Stimulated activated naive B cell treated with anti-CD40 and anti-IgM and Interleukin-4, amounts not matched to agents 10 μg/mL and 1 μg/mL and 100 μg/mL, for 72 hours (primary cell): ENCODE measurements at regions not wholly inside any gene's neighbourhood (a gene's known extent, or its start where the extent isn't known, plus 50 kb on each side); places are given as distances from the start of the nearest gene placed in this dataset.

Experiments used
- ATAC-seq, 2 donors: fragments of 150-1000 bp; cut with Tn5 transposase; replicated peaks; 2 replicates each; pipeline ENCODE4 v1.10.0; 2021; ENCODE audit warnings: moderate library complexity in 1 of 2
- DNase-seq: peaks from one replicate; pipeline ENCODE4 v3.0.0; 2021
- H3K27ac Mint-ChIP-seq: one replicate; pipeline ENCODE4 v1.8.0; 2022; ENCODE audit warnings: mild to moderate bottlenecking, mixed read lengths
- H3K27me3 Mint-ChIP-seq, 2 donors: one replicate each; pipeline ENCODE4 v1.8.0; 2022; ENCODE audit warnings: mixed read lengths in 2 of 2
- H3K36me3 Mint-ChIP-seq, 2 donors: one replicate each; pipeline ENCODE4 v1.8.0; 2022; ENCODE audit warnings: mixed read lengths in 2 of 2, mild to moderate bottlenecking in 1 of 2
- H3K4me1 Mint-ChIP-seq, 2 donors: one replicate each; pipeline ENCODE4 v1.8.0; 2022; ENCODE audit warnings: mixed read lengths in 2 of 2, mild to moderate bottlenecking in 1 of 2
- H3K4me3 Mint-ChIP-seq, 2 donors: one replicate each; pipeline ENCODE4 v1.8.0; 2022; ENCODE audit warnings: mild to moderate bottlenecking in 2 of 2, mixed read lengths in 2 of 2, moderate library complexity in 1 of 2
- H3K9me3 Mint-ChIP-seq, 2 donors: one replicate each; pipeline ENCODE4 v1.8.0; 2022; ENCODE audit warnings: mixed read lengths in 2 of 2, mild to moderate bottlenecking in 1 of 2

GRCh38 chr4:20616848-20617247 lies 83.4 kb upstream of the PACRGL start:
- H3K9me3 Mint-ChIP-seq = no peaks in the 10 kb centered on the region
- peaks cover 2 to 5% of the 10 kb centered on the region in 2 donors for H3K4me1 Mint-ChIP-seq
- no peaks in the 10 kb centered on the region for H3K36me3 Mint-ChIP-seq
- no peak for DNase-seq
- no peak overlapping the region for H3K27ac Mint-ChIP-seq
- no peak overlapping the region for H3K4me3 Mint-ChIP-seq
- ATAC-seq = no peak
- no peaks in the 10 kb centered on the region for H3K27me3 Mint-ChIP-seq

DNA sequence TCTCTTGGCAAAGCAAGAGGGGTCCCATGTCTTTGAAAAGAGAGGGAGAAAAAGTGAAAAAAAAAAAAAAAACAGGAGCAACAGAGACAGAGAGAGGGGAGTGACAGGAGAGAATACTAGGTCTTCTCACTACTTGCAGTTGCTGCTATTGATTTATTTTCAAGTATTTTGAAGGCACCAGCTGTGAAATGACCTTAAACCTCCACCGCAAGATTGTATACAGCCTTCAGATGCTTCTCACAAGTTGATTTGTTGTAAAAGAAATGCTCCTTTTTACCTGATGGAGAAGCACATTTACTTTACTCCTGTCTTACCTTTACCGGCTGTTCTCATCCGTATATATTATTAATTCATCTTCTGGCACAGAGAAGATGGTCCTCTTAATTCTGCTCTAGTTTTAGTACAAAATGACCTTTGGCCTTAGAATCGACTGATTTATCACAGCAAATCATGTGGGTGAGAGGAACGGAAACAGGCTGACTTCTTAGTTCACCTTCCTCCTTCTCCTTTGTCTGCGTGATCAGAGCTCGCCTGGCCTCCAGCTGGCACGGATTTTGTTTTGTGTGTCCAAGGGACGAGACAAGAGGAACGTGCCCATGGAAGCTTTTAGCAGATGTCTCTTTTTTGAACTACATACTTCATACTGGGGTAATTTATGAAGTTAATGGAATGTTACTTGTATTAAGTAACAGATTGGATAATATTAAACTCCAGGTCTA lies 82.4 kb upstream of the PACRGL start:
- ATAC-seq = no peak
- no peak overlapping the region for H3K27ac Mint-ChIP-seq

GRCh38 chr4:20618731-20619130 lies 81.5 kb upstream of the PACRGL start:
- ATAC-seq (no peak), DNase-seq (no peak)
- no peak overlapping the region for H3K27ac Mint-ChIP-seq
- no peaks in the 10 kb centered on the region for H3K36me3 Mint-ChIP-seq
- peaks cover 2 to 5% of the 10 kb centered on the region in 2 donors for H3K4me1 Mint-ChIP-seq
- no peaks in the 10 kb centered on the region for H3K9me3 Mint-ChIP-seq
- no peak overlapping the region for H3K4me3 Mint-ChIP-seq
- no peaks in the 10 kb centered on the region for H3K27me3 Mint-ChIP-seq

More for the DNA sequence above, 82.4 kb upstream of the PACRGL start:
- Mint-ChIP-seq H3K9me3 (no peaks in the 10 kb centered on the region), H3K36me3 (no peaks in the 10 kb centered on the region), H3K4me3 (no peak overlapping the region), H3K4me1 (peaks cover 2 to 5% of the 10 kb centered on the region in 2 donors), H3K27me3 (no peaks in the 10 kb centered on the region)
- no peak for DNase-seq

GRCh38 chr4:20621476-20621875 lies 78.8 kb upstream of the PACRGL start:
- H3K36me3 Mint-ChIP-seq = no peaks in the 10 kb centered on the region
- H3K4me1 Mint-ChIP-seq = peaks cover 3 to 5% of the 10 kb centered on the region in 2 donors
- DNase-seq (no peak), ATAC-seq (no peak)
- no peaks in the 10 kb centered on the region for H3K9me3 Mint-ChIP-seq
- no peaks in the 10 kb centered on the region for H3K27me3 Mint-ChIP-seq
- H3K4me3 Mint-ChIP-seq = no peak overlapping the region
- H3K27ac Mint-ChIP-seq = no peak overlapping the region

DNA sequence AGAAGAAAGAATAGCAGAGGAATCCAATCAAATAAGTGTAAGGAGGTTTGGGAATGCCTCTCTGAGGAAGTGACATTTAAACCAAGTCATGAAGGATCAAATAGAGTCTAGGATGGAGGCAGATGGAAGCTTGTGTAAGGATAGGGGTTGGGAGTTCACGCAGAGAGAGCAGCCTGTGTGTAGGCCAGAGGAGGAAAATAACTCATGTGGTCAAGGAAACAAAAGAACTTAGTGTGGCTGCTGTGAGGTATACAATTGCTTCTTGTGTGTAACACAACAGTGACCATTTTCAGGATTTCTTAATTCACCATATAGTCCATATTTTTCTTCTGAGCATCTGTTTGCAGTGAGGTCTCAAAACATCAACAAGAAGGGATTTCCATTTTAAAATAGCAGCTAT lies 77.6 kb upstream of the PACRGL start:
- Mint-ChIP-seq H3K4me1 (peaks cover 3 to 5% of the 10 kb centered on the region in 2 donors), H3K27ac (no peak overlapping the region), H3K9me3 (no peaks in the 10 kb centered on the region), H3K27me3 (no peaks in the 10 kb centered on the region), H3K36me3 (no peaks in the 10 kb centered on the region), H3K4me3 (no peak overlapping the region)
- no peak for DNase-seq
- ATAC-seq = no peak

DNA sequence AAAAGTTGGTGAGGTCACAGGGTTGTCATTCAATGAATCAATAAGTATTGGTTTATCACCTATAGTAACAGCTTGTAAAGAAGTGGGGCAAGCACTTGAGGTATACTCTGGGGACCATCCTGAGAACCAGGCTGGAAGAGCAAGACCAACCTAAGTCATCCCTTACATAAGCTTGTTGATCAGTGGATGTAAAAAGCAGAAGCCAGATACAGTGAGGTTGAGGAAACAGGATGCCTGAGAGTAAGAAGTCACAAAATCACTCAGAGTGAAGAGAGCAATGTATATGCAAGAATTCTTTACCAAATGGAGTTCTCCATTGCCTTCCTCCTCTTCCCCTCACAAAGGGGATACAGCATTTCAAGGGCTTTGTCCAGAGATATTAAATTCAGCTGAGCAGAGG lies 76.3 kb upstream of the PACRGL start:
- no peak overlapping the region for H3K4me3 Mint-ChIP-seq
- H3K9me3 Mint-ChIP-seq = no peaks in the 10 kb centered on the region
- H3K36me3 Mint-ChIP-seq = no peaks in the 10 kb centered on the region
- H3K27ac Mint-ChIP-seq = no peak overlapping the region
- H3K27me3 Mint-ChIP-seq = no peaks in the 10 kb centered on the region
- peaks cover 0 to 1% of the 10 kb centered on the region in 2 donors for H3K4me1 Mint-ChIP-seq
- no peak for DNase-seq
- ATAC-seq = no peak

- no peak for ATAC-seq
- Mint-ChIP-seq H3K27ac (no peak overlapping the region), H3K36me3 (no peaks in the 10 kb centered on the region), H3K4me3 (no peak overlapping the region), H3K27me3 (no peaks in the 10 kb centered on the region), H3K4me1 (peaks cover 0 to 1% of the 10 kb centered on the region in 2 donors), H3K9me3 (no peaks in the 10 kb centered on the region)
- no peak for DNase-seq
Measured at GRCh38 chr4:20624793-20625374, 75.4 kb upstream of the PACRGL start.

GRCh38 chr4:20625426-20625825 lies 74.8 kb upstream of the PACRGL start:
- no peak for ATAC-seq
- no peaks in the 10 kb centered on the region for H3K9me3 Mint-ChIP-seq

DNA sequence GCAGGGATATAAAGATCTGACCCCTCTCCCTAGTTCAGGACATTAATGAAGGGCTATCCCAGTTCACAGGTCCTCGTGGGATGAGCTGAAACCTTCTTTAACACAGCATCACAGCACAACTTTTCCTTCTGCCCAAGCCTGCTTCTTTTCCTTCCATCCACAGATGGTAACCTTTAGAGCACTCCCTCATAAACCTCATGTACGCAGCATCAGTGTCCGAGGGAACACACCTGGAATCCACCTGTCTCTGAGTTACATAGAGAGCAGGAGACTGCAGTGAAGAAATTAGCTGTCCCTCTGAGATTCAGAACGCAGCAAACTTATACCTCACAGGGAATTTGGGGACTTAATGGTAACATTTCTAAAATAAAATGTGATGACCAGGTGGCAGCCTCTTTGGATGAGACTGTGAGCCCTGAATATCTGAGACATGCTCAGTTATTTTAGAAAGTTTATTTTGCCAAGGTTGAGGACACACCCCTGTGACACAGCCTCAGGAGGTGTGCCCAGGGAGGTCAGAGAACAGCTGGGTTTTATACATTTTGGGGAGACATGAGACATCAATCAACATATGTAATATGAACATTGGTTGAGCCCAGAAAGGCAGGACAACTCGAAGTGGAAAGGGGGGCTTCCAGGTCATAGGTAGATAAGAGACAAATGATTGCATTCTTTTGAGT lies 73.8 kb upstream of the PACRGL start:
- ATAC-seq (no peak), DNase-seq (no peak)
- Mint-ChIP-seq H3K4me1 (peaks cover 0 to 1% of the 10 kb centered on the region in 2 donors), H3K36me3 (no peaks in the 10 kb centered on the region), H3K27me3 (no peaks in the 10 kb centered on the region), H3K9me3 (no peaks in the 10 kb centered on the region), H3K4me3 (no peak overlapping the region), H3K27ac (no peak overlapping the region)

More at GRCh38 chr4:20625426-20625825, 74.8 kb upstream of the PACRGL start:
- Mint-ChIP-seq H3K27me3 (no peaks in the 10 kb centered on the region), H3K4me3 (no peak overlapping the region), H3K27ac (no peak overlapping the region), H3K4me1 (peaks cover 0 to 1% of the 10 kb centered on the region in 2 donors), H3K36me3 (no peaks in the 10 kb centered on the region)
- no peak for DNase-seq

GRCh38 chr4:20627866-20628265 lies 72.4 kb upstream of the PACRGL start:
- Mint-ChIP-seq H3K27me3 (no peaks in the 10 kb centered on the region), H3K4me1 (peaks cover 0 to 1% of the 10 kb centered on the region in 2 donors), H3K4me3 (no peak overlapping the region), H3K9me3 (no peaks in the 10 kb centered on the region), H3K27ac (no peak overlapping the region), H3K36me3 (no peaks in the 10 kb centered on the region)
- ATAC-seq = no peak
- DNase-seq = no peak

GRCh38 chr4:20629186-20630106 lies 70.8 kb upstream of the PACRGL start:
- H3K36me3 Mint-ChIP-seq = no peaks in the 10 kb centered on the region
- DNase-seq (no peak), ATAC-seq (peak; percentile 68 to 84)
- H3K4me3 Mint-ChIP-seq = no peak overlapping the region
- H3K4me1 Mint-ChIP-seq = peaks cover 0 to 1% of the 10 kb centered on the region in 2 donors
- H3K27ac Mint-ChIP-seq = no peak overlapping the region
- no peaks in the 10 kb centered on the region for H3K27me3 Mint-ChIP-seq
- no peaks in the 10 kb centered on the region for H3K9me3 Mint-ChIP-seq

DNA sequence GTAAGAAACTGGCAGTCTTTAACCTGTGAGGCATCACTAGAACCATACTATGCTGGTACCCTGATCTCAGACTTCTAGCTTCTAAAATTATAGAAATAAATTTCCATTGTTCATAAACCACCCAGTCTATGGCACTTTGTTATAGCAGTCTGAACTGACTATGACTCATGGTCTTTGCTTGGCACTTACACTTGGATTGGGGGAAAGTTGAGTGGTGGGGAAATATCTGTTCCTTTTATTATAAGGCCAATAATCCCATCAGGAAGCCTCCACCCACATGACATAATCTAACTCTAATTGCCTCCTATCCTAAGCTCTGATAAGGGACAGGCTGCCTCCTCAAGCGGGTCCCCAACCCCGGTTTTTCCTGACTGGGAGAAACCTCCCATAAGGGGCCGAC lies 61.4 kb upstream of the PACRGL start:
- H3K9me3 Mint-ChIP-seq = peaks cover 1 to 5% of the 10 kb centered on the region in 2 donors
- H3K27ac Mint-ChIP-seq = no peak overlapping the region

DNA sequence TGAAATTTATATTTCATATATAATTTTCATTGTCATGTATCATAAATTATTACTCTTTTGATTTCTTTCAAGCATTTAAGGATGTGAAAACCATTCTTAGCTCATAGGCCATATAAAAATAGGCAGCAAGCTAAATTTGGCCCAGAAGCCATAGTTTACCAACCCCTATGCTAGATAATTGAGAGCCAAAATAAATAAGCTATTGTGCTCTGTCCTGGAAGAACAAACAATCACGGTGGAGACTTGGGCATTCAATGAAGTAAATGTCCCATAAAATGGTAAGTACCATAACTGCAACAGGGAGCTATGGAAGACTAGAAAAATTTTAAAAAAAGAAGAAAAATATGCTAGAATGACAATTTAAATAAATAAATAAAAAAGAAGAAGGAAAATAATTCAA lies 60.9 kb upstream of the PACRGL start:
- no peak for ATAC-seq
- H3K27me3 Mint-ChIP-seq = no peaks in the 10 kb centered on the region
- no peak for DNase-seq
- no peak overlapping the region for H3K4me3 Mint-ChIP-seq
- no peaks in the 10 kb centered on the region for H3K36me3 Mint-ChIP-seq
- H3K9me3 Mint-ChIP-seq = peaks cover 1 to 5% of the 10 kb centered on the region in 2 donors
- no peaks in the 10 kb centered on the region for H3K4me1 Mint-ChIP-seq
- H3K27ac Mint-ChIP-seq = no peak overlapping the region

More for the DNA sequence above, 61.4 kb upstream of the PACRGL start:
- no peaks in the 10 kb centered on the region for H3K36me3 Mint-ChIP-seq
- ATAC-seq = no peak
- no peak for DNase-seq
- no peaks in the 10 kb centered on the region for H3K27me3 Mint-ChIP-seq
- H3K4me3 Mint-ChIP-seq = no peak overlapping the region
- H3K4me1 Mint-ChIP-seq = no peaks in the 10 kb centered on the region

DNA sequence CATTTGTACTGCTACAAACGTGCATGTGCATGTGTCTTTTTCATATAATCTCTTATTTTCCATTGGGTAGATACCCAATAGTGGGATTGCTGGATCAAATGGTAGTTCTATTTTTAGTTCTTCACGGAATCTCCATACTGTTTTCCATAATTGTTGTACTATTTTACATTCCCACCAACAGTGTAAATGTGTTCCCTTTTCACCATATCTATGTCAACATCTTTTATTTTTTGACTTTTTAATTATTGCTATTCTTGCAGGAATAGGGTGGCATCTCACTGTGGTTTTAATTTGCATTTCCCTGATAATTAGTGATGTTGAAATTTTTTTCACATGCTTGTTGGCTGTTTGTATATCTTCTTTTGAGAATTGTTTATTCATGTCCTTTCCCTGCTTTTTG lies 59.3 kb upstream of the PACRGL start:
- Mint-ChIP-seq H3K4me3 (no peak overlapping the region), H3K27ac (no peak overlapping the region), H3K4me1 (no peaks in the 10 kb centered on the region), H3K9me3 (peaks cover 1 to 5% of the 10 kb centered on the region in 2 donors), H3K36me3 (no peaks in the 10 kb centered on the region), H3K27me3 (peaks cover 0 to under 1% of the 10 kb centered on the region in 2 donors)
- ATAC-seq = no peak
- no peak for DNase-seq
